SK-N-MC (cell line): ENCODE measurements at regions not wholly inside any gene's neighbourhood (a gene's known extent, or its start where the extent isn't known, plus 50 kb on each side); places are given as distances from the start of the nearest gene placed in this dataset.
"Not testable (repeated sequence)": the region's sequence is repeated elsewhere in the genome, so short reads cannot be mapped to it uniquely, and the experiment has no call there.

Experiments used
- DNase-seq: peaks from one replicate; pipeline ENCODE4 v3.0.0-alpha.2; 2011; ENCODE audit warnings: low read depth, low spot score
- H3K27ac ChIP-seq: fragments of 200-600 bp; sonication (generic); 2 replicates; pipeline ENCODE4 v1.5.1; 2016; ENCODE audit warnings: mixed run types
- H3K36me3 ChIP-seq: fragments of 200-600 bp; sonication (generic); 2 replicates; pipeline ENCODE4 v1.6.1; 2017; ENCODE audit warnings: antibody characterized with exemption, low read length, mixed read lengths; ENCODE audit not compliant: insufficient read depth
- H3K4me3 ChIP-seq: fragments of 200-600 bp; sonication (generic); 2 replicates; pipeline ENCODE4 v1.5.1; 2016
- H3K9ac ChIP-seq: fragments of 200-600 bp; sonication (generic); 2 replicates; pipeline ENCODE4 v1.8.0; 2017; ENCODE audit warnings: mixed run types, mixed read lengths; ENCODE audit not compliant: insufficient read length
- H3K9me3 ChIP-seq: fragments of 200-600 bp; sonication (generic); 2 replicates; pipeline ENCODE4 v1.6.1; 2017; ENCODE audit warnings: low read depth, mild to moderate bottlenecking, antibody characterized with exemption, low read length, moderate library complexity, mixed read lengths
- EZH2 ChIP-seq: fragments of 200-600 bp; sonication (generic); IDR thresholded peaks from one replicate; pipeline ENCODE4 v1.6.1; 2017; ENCODE audit warnings: antibody characterized with exemption
- FOXP2 ChIP-seq: optimal IDR thresholded peaks from 2 replicates; pipeline ENCODE3; 2011; ENCODE audit warnings: mild to moderate bottlenecking, moderate library complexity; ENCODE audit not compliant: insufficient read depth; ENCODE audit errors: extremely low read length, control extremely low read depth
- POLR2AphosphoS5 ChIP-seq: IDR thresholded peaks from 2 replicates; pipeline ENCODE4 v1.6.1; 2012; ENCODE audit warnings: mild to moderate bottlenecking, low read depth, low read length, borderline replicate concordance

DNA sequence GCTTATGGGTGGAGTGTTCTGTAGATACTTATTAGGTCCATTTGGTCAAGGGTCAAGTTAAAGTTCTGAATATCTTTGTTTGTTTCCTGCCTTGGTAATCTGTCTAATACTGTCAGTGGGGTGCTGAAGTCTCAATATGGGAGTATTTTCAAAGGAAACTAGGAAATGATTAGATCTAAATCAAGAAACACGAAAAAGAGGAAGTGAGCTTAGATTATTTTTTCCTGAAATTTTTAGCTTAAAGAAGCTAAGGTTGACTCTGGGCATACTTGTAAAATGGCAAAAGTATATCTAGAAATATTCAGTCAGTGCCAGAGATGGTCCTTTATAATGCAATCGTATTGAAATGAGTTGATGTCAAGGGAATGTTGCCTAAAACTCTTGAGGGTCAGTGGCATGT is 313.5 kb downstream of the ICE1 start:
- no peaks in the 10 kb centered on the region for H3K9me3 ChIP-seq
- H3K36me3 ChIP-seq, result no peaks in the 10 kb centered on the region
- H3K4me3 ChIP-seq, result no peak overlapping the region
- TF ChIP-seq FOXP2 (no peak), POLR2AphosphoS5 (no peak), EZH2 (no peak)
- H3K27ac ChIP-seq, result no peak overlapping the region
- DNase-seq, result no peak
- no peak overlapping the region for H3K9ac ChIP-seq

- not testable (repeated sequence) for H3K9me3 ChIP-seq
Observed at GRCh38 chr5:5733058-5733457, 310.6 kb downstream of the ICE1 start.

DNA sequence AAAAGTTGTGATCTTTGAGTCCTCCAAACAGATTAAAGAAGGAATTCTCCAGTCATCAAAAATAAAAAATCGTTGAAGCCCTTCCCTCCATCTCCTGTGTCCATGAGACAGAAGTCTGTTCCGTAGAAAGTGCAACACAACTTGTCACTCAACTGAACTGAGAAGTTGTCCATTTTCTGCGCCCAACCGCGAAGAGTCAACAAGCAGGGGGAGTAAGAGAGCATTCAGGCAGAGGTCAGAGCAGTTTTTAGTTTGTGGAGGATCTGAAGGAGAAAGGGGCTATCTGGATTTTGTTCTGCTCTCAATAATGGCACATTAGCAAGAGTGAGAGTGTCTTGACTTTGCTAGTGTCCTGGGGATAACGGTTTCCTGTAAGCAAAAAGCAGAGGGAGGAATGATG is 303.9 kb downstream of the ICE1 start:
- no peak overlapping the region for H3K4me3 ChIP-seq
- no peaks in the 10 kb centered on the region for H3K9me3 ChIP-seq
- no peak overlapping the region for H3K9ac ChIP-seq
- H3K36me3 ChIP-seq, result no peaks in the 10 kb centered on the region
- TF ChIP-seq POLR2AphosphoS5, result no peak
- no peak for TF ChIP-seq EZH2
- TF ChIP-seq FOXP2, result no peak
- no peak for DNase-seq
- no peak overlapping the region for H3K27ac ChIP-seq

More at GRCh38 chr5:5733058-5733457, 310.6 kb downstream of the ICE1 start:
- not testable (repeated sequence) for H3K36me3 ChIP-seq, DNase-seq, H3K27ac ChIP-seq, H3K9ac ChIP-seq, H3K4me3 ChIP-seq

- Histone ChIP-seq H3K36me3 (no peaks in the 10 kb centered on the region), H3K27ac (no peak overlapping the region), H3K9ac (no peak overlapping the region), H3K9me3 (no peaks in the 10 kb centered on the region), H3K4me3 (no peak overlapping the region)
- no peak for TF ChIP-seq FOXP2
- no peak for DNase-seq
Observed at GRCh38 chr5:5721881-5722280, 299.4 kb downstream of the ICE1 start.

DNA sequence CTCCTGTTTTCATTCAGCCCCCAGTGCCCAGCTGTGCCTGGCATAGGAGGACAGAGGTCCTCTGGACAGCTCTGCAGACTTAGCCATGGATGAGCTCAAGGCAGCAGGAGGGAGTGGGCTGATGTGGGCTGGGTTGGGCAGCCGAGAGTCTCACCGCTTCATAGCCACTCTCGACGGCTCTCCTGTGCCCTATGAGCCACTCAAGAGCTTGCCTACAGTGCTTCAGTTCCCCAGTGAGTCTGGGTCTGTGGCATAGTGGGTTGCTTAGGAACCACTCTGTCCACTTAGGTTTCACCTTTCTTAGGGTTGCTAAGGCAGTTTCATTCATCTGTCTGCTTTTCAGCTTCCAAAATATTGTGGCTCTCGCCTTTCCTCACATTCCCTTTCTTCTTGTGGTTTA is 296.8 kb downstream of the ICE1 start:
- no peak overlapping the region for H3K4me3 ChIP-seq
- no peak for DNase-seq
- H3K9me3 ChIP-seq, result no peaks in the 10 kb centered on the region
- no peak overlapping the region for H3K27ac ChIP-seq
- TF ChIP-seq POLR2AphosphoS5, result no peak
- no peak for TF ChIP-seq FOXP2
- no peak for TF ChIP-seq EZH2
- H3K9ac ChIP-seq, result no peak overlapping the region
- no peaks in the 10 kb centered on the region for H3K36me3 ChIP-seq

- TF ChIP-seq EZH2, result no peak
- Histone ChIP-seq H3K4me3 (no peak overlapping the region), H3K9me3 (no peaks in the 10 kb centered on the region), H3K36me3 (no peaks in the 10 kb centered on the region), H3K9ac (no peak overlapping the region), H3K27ac (no peak overlapping the region)
- DNase-seq, result no peak
Observed at GRCh38 chr5:5716665-5717064, 294.2 kb downstream of the ICE1 start.

GRCh38 chr5:5711592-5711991 is 289.1 kb downstream of the ICE1 start:
- no peak for TF ChIP-seq POLR2AphosphoS5
- TF ChIP-seq FOXP2, result no peak
- TF ChIP-seq EZH2, result no peak
- Histone ChIP-seq H3K9ac (no peak overlapping the region), H3K4me3 (no peak overlapping the region), H3K27ac (no peak overlapping the region), H3K9me3 (no peaks in the 10 kb centered on the region), H3K36me3 (no peaks in the 10 kb centered on the region)
- no peak for DNase-seq

- Histone ChIP-seq H3K9me3 (no peaks in the 10 kb centered on the region), H3K4me3 (no peak overlapping the region), H3K27ac (no peak overlapping the region), H3K36me3 (no peaks in the 10 kb centered on the region), H3K9ac (no peak overlapping the region)
- no peak for TF ChIP-seq POLR2AphosphoS5
- TF ChIP-seq EZH2, result no peak
- TF ChIP-seq FOXP2, result no peak
- DNase-seq, result no peak
Observed at GRCh38 chr5:5711112-5711511, 288.6 kb downstream of the ICE1 start.

- no peak for TF ChIP-seq POLR2AphosphoS5
- no peak for TF ChIP-seq FOXP2
- no peak for TF ChIP-seq EZH2
- DNase-seq, result no peak
Observed at GRCh38 chr5:5710471-5710870, 288.0 kb downstream of the ICE1 start.

More at GRCh38 chr5:5710471-5710870, 288.0 kb downstream of the ICE1 start:
- no peak overlapping the region for H3K9ac ChIP-seq
- H3K27ac ChIP-seq, result no peak overlapping the region
- no peaks in the 10 kb centered on the region for H3K36me3 ChIP-seq
- H3K9me3 ChIP-seq, result no peaks in the 10 kb centered on the region
- no peak overlapping the region for H3K4me3 ChIP-seq
